Endodermal cell (in vitro differentiated cells): ENCODE measurements at regions not wholly inside any gene's neighbourhood (a gene's known extent, or its start where the extent isn't known, plus 50 kb on each side); places are given as distances from the start of the nearest gene placed in this dataset.

Experiments used
- DNase-seq: peaks from one replicate; pipeline ENCODE4 v3.0.0-alpha.2; 2017
- H3K27ac ChIP-seq: 2 replicates; pipeline ENCODE4 v1.5.1; 2013; ENCODE audit warnings: mild to moderate bottlenecking, low read depth, low read length, moderate library complexity
- H3K27me3 ChIP-seq: 2 replicates; pipeline ENCODE4 v1.6.1; 2013; ENCODE audit warnings: mild to moderate bottlenecking, low read length, moderate library complexity; ENCODE audit not compliant: insufficient read depth, control insufficient read depth, poor library complexity, severe bottlenecking
- H3K36me3 ChIP-seq: 2 replicates; pipeline ENCODE4 v1.7.0; 2013; ENCODE audit warnings: mild to moderate bottlenecking, low read length, moderate library complexity; ENCODE audit not compliant: control insufficient read depth, insufficient read depth
- H3K4me1 ChIP-seq: one replicate; pipeline ENCODE4 v1.7.0; 2013; ENCODE audit warnings: low read length; ENCODE audit not compliant: control insufficient read depth, insufficient read depth
- H3K4me3 ChIP-seq: 2 replicates; pipeline ENCODE4 v1.5.1; 2013; ENCODE audit warnings: mild to moderate bottlenecking, low read length, moderate library complexity
- H3K9ac ChIP-seq: 2 replicates; pipeline ENCODE4 v1.6.1; 2013; ENCODE audit warnings: mild to moderate bottlenecking, low read length, moderate library complexity; ENCODE audit not compliant: poor library complexity, severe bottlenecking; ENCODE audit errors: extremely low read depth
- H3K9me3 ChIP-seq: 2 replicates; pipeline ENCODE4 v1.6.1; 2013; ENCODE audit warnings: mild to moderate bottlenecking, low read length, moderate library complexity; ENCODE audit not compliant: control insufficient read depth
- H3K27ac Mint-ChIP-seq: 2 replicates; pipeline ENCODE4 v1.8.0; 2020; ENCODE audit warnings: mixed read lengths
- H3K27me3 Mint-ChIP-seq: 2 replicates; pipeline ENCODE4 v1.8.0; 2021; ENCODE audit warnings: mild to moderate bottlenecking, mixed read lengths; ENCODE audit not compliant: insufficient read depth
- H3K36me3 Mint-ChIP-seq: 2 replicates; pipeline ENCODE4 v1.8.0; 2020; ENCODE audit warnings: low read depth, mixed read lengths
- H3K4me1 Mint-ChIP-seq: 2 replicates; pipeline ENCODE4 v1.8.0; 2020; ENCODE audit warnings: mixed read lengths
- H3K4me3 Mint-ChIP-seq: 2 replicates; pipeline ENCODE4 v1.8.0; 2020; ENCODE audit warnings: mild to moderate bottlenecking, moderate library complexity, mixed read lengths
- H3K9me3 Mint-ChIP-seq: 2 replicates; pipeline ENCODE4 v1.8.0; 2020; ENCODE audit warnings: mild to moderate bottlenecking, mixed read lengths
- WGBS, 2 experiments: methylation state at CpG; one replicate each; pipeline versions ENCODE4 v1.1.5 to v1.1.7; 2013; ENCODE audit warnings: missing lambda C conversion rate in 2 of 2, mixed read lengths in 1 of 2; ENCODE audit not compliant: insufficient coverage in 1 of 2, insufficient read length in 1 of 2; 5-methylcytosine and 5-hydroxymethylcytosine counted together
- TF ChIP-seq, protein P1 (sequence below): fragments of 200-600 bp; sonication (generic); conservative IDR thresholded peaks from 2 replicates; pipeline ENCODE4 v1.5.0; 2021; ENCODE audit warnings: antibody characterized with exemption, mild to moderate bottlenecking

DNA sequence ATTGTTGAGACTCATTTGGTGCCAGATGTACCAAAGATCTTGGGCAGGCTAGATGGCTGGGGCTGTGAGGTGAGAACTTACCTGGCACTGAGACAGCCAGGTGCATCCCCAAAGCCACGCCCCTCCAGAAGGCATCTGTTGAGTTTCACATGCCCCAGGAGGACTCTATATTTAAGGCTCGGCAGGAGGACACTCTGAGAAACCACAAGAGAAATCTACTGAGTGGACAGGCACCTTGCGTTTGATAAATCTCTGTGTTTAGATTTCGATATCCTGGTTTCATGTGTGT lies 197.9 kb upstream of the ZNF536 start:
- Histone ChIP-seq H3K36me3 (no peaks in the 10 kb centered on the region), H3K27me3 (no peaks in the 10 kb centered on the region), H3K9ac (no peak overlapping the region), H3K4me1 (no peaks in the 10 kb centered on the region), H3K4me3 (no peak overlapping the region), H3K27ac (no peak overlapping the region), H3K9me3 (peaks cover 7% of the 10 kb centered on the region)
- Mint-ChIP-seq H3K27ac (no peak overlapping the region), H3K36me3 (no peaks in the 10 kb centered on the region), H3K27me3 (no peaks in the 10 kb centered on the region), H3K9me3 (peaks cover 8% of the 10 kb centered on the region), H3K4me1 (peaks cover 1% of the 10 kb centered on the region), H3K4me3 (no peak overlapping the region)
- no peak for DNase-seq
- 76 to 81% methylated on average over 4 of the region's 4 CpGs for WGBS, 2 experiments
- TF ChIP-seq, protein P1, sequence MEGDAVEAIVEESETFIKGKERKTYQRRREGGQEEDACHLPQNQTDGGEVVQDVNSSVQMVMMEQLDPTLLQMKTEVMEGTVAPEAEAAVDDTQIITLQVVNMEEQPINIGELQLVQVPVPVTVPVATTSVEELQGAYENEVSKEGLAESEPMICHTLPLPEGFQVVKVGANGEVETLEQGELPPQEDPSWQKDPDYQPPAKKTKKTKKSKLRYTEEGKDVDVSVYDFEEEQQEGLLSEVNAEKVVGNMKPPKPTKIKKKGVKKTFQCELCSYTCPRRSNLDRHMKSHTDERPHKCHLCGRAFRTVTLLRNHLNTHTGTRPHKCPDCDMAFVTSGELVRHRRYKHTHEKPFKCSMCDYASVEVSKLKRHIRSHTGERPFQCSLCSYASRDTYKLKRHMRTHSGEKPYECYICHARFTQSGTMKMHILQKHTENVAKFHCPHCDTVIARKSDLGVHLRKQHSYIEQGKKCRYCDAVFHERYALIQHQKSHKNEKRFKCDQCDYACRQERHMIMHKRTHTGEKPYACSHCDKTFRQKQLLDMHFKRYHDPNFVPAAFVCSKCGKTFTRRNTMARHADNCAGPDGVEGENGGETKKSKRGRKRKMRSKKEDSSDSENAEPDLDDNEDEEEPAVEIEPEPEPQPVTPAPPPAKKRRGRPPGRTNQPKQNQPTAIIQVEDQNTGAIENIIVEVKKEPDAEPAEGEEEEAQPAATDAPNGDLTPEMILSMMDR = no peak

DNA sequence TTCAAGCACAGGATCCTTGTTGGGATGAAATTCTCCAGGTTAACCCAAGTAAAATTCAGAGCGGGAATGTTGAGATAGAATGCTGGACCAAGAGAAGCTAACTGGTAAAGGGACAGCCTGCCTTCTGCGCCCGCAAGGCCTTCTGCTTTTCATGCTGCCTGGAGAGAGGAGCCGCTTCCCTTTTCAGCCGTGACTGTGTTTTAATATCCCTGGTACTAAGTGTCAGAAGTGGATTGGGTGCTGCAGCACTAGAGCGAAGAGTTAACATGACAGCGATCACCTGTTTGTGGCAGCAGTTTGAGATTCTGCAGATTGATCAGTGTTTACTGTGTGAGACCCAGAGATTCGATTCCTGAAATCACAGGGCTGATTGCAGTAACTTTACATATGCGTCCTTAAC lies 197.4 kb upstream of the ZNF536 start:
- Mint-ChIP-seq H3K4me3 (no peak overlapping the region), H3K27me3 (no peaks in the 10 kb centered on the region), H3K4me1 (peaks cover 1% of the 10 kb centered on the region), H3K36me3 (no peaks in the 10 kb centered on the region), H3K27ac (no peak overlapping the region), H3K9me3 (peaks cover 13% of the 10 kb centered on the region)
- Histone ChIP-seq H3K4me1 (no peaks in the 10 kb centered on the region), H3K9me3 (peaks cover 8% of the 10 kb centered on the region), H3K27ac (no peak overlapping the region), H3K9ac (no peak overlapping the region), H3K4me3 (no peak overlapping the region), H3K36me3 (no peaks in the 10 kb centered on the region), H3K27me3 (no peaks in the 10 kb centered on the region)
- TF ChIP-seq, protein P1 = no peak
- DNase-seq = no peak
- WGBS, 2 experiments = 91 to 96% methylated on average over 6 to 9 of the region's 9 CpGs

DNA sequence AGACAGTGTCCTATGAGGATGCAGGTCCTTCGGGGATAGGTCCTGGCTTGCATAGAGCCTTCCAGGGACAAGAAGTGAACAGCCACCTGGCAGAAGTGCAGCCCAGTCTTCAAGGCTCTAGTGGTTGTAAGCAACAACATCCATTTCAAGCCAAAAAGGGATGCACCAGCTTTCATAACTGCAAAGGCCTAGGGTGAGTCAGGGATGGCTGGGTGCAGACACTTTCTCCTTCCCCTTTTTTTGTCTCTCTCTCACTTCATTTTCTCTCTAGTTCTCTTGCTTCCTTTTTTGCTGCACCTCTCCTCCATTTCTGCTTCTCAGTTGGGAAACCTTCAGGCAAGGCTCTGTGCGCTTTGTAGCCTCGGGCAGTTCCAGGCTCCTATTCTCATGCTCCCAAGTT lies 196.2 kb upstream of the ZNF536 start:
- peaks cover 20% of the 10 kb centered on the region for H3K9me3 ChIP-seq
- no peaks in the 10 kb centered on the region for H3K36me3 ChIP-seq
- H3K4me1 ChIP-seq = no peaks in the 10 kb centered on the region
- TF ChIP-seq, protein P1 = no peak
- 88 to 96% methylated on average over 2 to 3 of the region's 3 CpGs for WGBS, 2 experiments
- no peak for DNase-seq
- H3K27ac Mint-ChIP-seq = no peak overlapping the region
- peaks cover 1% of the 10 kb centered on the region for H3K4me1 Mint-ChIP-seq
- H3K4me3 ChIP-seq = no peak overlapping the region
- peaks cover 22% of the 10 kb centered on the region for H3K9me3 Mint-ChIP-seq
- H3K27me3 ChIP-seq = no peaks in the 10 kb centered on the region
- H3K27me3 Mint-ChIP-seq = no peaks in the 10 kb centered on the region
- H3K4me3 Mint-ChIP-seq = no peak overlapping the region
- H3K27ac ChIP-seq = no peak overlapping the region
- H3K36me3 Mint-ChIP-seq = no peaks in the 10 kb centered on the region
- no peak overlapping the region for H3K9ac ChIP-seq
